ENCODE measurements at regions not wholly inside any gene's neighbourhood (a gene's known extent, or its start where the extent isn't known, plus 50 kb on each side); places are given as distances from the start of the nearest gene placed in this dataset.
A peak's percentile ranks its signal among the peaks of the same experiment; 100 is the strongest.

- DNase-seq: no peak
These were observed 134.5 kb downstream of the PALM2AKAP2 start for GRCh38 chr9:109914280-109915027.

- no peak for DNase-seq
These were observed 136.3 kb downstream of the PALM2AKAP2 start for GRCh38 chr9:109916316-109916715.

- DNase-seq: no peak
These were observed 138.6 kb downstream of the PALM2AKAP2 start for GRCh38 chr9:109918339-109919163.

- DNase-seq: no peak
These were observed 139.9 kb downstream of the PALM2AKAP2 start for GRCh38 chr9:109919736-109920408.

- peak; percentile 84 for DNase-seq
These were observed 142.8 kb downstream of the PALM2AKAP2 start for GRCh38 chr9:109922617-109923470.

DNA sequence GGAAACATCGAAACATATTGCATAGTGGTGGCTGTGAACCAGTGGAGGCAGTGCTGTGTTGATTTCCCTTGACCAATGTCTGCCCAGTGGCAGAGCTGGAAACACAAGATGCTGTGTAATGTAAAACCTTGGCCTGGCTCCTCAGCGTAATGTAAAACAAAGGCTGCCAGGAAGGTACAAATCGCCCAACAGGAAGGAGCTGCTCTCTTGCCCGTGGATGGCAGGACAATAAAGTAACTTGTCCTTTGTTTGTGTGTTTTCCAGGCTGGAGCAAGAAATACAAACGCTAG, 143.4 kb downstream of the PALM2AKAP2 start:
- DNase-seq: no peak

GRCh38 chr9:109923806-109924205, 143.8 kb downstream of the PALM2AKAP2 start:
- peak; percentile 72 for DNase-seq

DNA sequence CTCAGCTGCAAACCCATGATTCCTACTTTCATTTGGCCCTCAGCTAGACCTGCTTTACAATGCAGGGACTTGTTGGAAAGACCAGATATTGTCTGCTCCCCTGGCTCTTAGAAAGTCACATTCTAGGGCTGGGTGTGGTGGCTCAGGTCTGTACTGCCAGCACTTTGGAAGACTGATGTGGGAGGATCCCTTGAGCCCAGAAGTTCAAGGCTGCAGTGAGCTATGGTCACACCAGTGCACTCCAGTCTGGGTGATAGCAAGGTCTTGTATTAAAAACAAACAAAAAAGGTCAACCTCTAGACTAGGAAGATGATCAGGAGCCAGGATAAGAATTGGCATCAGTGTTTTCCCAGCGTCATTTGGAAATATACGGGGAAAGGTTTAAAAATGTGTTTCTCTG, 145.8 kb downstream of the PALM2AKAP2 start:
- DNase-seq: no peak

GRCh38 chr9:109926421-109926869, 146.4 kb downstream of the PALM2AKAP2 start:
- DNase-seq: no peak

DNA sequence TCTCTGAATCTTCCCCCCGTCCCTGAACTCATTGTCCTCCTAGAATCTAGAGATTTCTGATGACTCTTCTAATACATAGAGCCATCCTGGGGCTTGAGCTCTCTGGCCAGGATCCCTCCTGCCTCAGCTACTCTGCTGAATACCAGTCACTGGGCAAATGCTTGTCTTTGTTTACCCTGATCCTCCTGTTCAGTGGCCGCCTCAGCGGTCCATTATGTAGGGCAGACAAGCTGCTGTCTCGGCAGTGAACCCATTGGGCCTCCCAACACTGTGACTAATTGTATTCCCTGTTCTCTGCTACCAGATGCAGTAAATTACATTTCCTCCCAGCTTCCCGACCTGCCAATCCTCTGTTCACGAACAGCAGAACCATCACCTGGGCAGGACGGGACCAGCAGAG, 151.6 kb downstream of the PALM2AKAP2 start:
- no peak for DNase-seq

DNA sequence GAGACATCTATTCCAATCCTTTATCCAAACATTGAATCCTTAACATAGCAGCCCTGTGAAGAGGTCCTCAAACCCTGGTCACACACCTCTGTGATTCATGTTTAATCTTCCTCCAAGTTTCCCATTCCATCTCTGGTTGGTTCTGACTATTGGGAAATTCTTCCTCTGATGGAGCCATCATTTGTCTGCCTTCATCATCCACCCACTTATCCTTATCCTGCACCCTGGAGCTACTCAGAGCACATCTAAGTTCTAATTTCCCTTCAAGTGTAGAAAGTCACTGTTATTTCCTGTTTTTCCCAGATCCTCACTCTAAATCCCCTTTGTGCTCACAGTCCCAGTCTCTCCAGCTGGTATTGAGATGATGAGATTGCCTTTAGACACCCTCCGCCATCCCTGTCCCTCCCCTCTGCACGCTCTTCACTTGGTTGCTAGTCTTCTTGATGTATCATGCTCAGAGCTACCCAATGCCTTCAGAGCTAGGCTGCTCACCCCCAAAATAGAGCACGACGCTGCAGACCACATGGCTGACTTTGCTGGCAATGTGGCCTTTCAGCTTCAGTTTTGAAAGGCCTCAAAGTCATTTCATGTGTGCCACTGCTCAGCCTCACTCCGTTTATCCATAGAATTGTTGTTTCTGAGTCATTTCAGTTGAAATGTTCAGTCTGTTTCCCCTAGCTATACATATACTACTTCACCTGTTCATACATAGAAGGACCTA, 154.3 kb downstream of the PALM2AKAP2 start:
- DNase-seq: no peak

GRCh38 chr9:109934857-109935215, 154.8 kb downstream of the PALM2AKAP2 start:
- DNase-seq: no peak

GRCh38 chr9:109935406-109936087, 155.5 kb downstream of the PALM2AKAP2 start:
- no peak for DNase-seq

DNA sequence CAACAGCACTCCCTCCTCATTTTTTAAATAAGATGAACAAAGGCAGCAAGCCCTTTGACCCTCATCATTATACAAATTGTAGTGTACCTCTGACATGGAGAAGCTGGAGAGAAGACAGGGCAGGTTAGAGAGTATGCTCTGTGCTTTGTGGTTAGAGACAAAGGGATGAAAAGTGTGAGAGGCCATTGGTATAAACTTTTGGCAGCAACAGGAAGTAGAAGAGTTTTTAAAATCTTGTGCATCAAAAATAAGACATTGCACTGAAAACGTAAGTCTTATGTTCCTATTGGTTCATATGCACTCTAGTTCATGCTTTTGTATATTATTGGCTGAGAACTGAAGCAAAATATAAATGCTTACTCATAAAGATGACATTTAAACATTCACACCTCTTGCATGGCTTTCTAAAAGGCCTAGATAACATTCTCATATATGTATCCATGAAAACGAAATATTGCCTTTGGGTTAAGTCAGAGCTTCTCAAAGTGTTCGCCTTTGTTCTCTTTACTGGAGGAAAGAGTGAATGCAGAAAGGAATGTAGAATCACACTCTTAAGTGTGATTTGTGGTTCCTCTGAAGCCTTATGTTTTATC, 158.0 kb downstream of the PALM2AKAP2 start:
- no peak for DNase-seq

DNA sequence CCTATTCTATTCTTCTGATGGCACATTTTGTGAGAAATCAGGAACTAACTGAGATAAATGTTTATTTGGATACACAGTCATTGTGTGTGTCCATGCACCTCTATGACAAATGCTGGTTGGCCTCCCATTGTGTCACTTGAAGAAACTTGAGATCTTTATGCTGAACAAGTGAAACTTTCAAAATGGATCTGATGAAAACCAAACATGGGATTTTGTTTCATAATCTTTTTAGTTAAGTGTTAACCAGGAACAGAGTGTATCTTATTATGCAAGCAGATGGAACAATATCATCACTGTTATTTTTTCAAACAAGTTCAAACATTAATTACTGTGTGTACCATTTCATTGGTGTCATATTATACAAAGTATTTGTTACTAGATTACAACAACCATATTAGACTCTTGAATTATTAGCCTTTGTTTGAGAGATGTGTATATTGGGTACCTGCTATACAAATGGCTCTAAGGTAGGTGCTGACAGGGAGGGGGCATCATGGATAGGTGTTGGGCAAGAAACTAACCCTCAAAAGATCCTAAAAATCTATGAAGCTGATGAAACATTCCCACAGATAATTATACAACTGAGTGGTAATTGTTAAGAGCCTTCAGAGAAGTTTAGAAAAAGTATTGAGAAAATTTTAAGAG, 159.8 kb downstream of the PALM2AKAP2 start:
- no peak for DNase-seq

- no peak for DNase-seq
These were observed 160.6 kb downstream of the PALM2AKAP2 start for GRCh38 chr9:109940561-109940960.

- no peak for DNase-seq
These were observed 161.8 kb downstream of the PALM2AKAP2 start for GRCh38 chr9:109941771-109942170.

GRCh38 chr9:109945573-109945972, 165.6 kb downstream of the PALM2AKAP2 start:
- no peak for DNase-seq

DNA sequence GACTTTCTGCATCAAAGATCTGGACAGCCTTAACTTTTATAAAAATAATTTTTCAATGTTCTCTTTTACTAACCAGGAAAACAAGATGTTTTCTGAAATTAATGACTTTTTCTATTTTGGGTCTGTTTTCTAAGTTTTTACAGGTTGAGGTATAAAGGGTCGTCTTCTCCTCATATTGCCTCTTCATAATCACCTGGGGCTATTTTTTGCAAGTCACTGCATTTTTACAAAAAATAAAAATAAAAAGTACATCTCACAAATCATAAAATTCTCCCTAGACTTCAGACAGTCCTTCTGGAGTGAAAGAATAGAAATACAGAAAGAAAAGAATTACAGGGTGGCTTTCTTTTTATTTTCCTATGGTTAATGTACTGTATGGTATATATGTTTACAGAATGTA, 168.5 kb downstream of the PALM2AKAP2 start:
- DNase-seq: no peak

DNA sequence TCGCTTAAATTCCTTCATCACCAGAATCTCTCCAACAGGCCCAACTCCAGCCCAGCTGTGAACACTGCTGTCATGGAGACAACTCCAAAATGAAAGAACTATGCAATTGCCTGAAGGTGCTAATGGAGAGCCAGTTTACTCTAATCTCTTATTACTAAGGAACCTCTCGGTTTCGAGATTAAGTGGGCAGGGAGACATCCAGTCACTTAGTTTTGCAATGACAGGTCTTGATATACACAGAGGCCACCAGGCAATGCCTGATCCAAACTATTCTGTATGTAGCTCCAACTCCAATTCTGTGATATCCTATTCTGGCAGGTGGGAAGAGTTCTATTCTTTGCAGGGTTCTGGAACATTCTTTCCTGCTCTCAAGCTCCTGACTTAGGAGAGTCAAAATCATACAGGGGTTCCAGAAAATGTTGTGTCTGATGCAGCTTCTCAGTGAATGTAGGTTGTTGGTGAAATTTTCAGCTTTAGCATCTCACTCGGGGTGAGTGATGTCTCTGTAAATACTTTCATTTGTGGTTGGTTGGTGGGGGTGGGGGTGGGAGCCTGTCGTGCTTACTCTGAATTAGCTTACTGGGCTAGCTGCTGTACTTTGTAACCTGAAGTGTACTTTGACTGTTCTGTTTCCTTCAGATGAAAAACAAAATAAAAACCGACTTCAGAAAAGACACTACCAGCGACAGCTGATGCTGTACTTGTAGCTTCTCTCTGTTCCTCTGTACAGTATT, 170.9 kb downstream of the PALM2AKAP2 start:
- no peak for DNase-seq

Data from NCI-H446 treated with DMSO at 0.1 percent for 48 hours (cell line).